GM19351 (cell line): ENCODE measurements at regions not wholly inside any gene's neighbourhood (a gene's known extent, or its start where the extent isn't known, plus 50 kb on each side); places are given as distances from the start of the nearest gene placed in this dataset.
"Not testable (repeated sequence)": the region's sequence is repeated elsewhere in the genome, so short reads cannot be mapped to it uniquely, and the experiment has no call there.

Source experiments
- ATAC-seq: cut with Tn5 transposase; IDR thresholded peaks from one replicate; pipeline ENCODE4 v1.9.1; 2021; ENCODE audit warnings: mild to moderate bottlenecking, moderate library complexity; ENCODE audit not compliant: unreplicated experiment

GRCh38 chr4:53886090-53886489, 178.3 kb downstream of the CHIC2 start:
- ATAC-seq: no peak

GRCh38 chr4:53885668-53886067, 178.7 kb downstream of the CHIC2 start:
- ATAC-seq: no peak

- ATAC-seq: not testable (repeated sequence)
Observed at GRCh38 chr4:53877096-53877495, 187.3 kb downstream of the CHIC2 start.

GRCh38 chr4:53866055-53866454, 198.3 kb downstream of the CHIC2 start:
- no peak for ATAC-seq

GRCh38 chr4:53865054-53865453, 199.4 kb downstream of the CHIC2 start:
- ATAC-seq: no peak

- no peak for ATAC-seq
Observed at GRCh38 chr4:53863736-53864365, 200.6 kb downstream of the CHIC2 start.

DNA sequence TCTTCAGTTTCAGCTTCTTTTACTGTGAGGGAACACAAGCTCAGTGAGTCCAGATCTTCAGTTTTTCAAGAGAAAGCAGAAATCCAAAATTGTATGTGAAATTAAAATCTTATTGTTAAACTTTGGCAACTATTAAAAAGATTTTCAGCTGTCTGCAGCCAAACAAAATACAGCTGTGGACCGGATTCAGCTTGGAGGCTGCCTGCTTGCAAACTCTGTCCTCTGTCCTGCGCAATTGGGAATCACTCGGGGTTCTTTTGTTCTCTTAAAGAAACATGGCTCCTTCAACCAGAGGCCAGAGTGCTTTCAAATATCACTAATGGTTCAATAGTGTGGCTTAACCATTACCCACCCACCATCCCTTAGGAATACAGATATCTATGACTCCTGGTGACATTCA, 201.2 kb downstream of the CHIC2 start:
- no peak for ATAC-seq

- no peak for ATAC-seq
Observed at GRCh38 chr4:53861856-53862610, 202.4 kb downstream of the CHIC2 start.

GRCh38 chr4:53859305-53859704, 205.1 kb downstream of the CHIC2 start:
- ATAC-seq: no peak

DNA sequence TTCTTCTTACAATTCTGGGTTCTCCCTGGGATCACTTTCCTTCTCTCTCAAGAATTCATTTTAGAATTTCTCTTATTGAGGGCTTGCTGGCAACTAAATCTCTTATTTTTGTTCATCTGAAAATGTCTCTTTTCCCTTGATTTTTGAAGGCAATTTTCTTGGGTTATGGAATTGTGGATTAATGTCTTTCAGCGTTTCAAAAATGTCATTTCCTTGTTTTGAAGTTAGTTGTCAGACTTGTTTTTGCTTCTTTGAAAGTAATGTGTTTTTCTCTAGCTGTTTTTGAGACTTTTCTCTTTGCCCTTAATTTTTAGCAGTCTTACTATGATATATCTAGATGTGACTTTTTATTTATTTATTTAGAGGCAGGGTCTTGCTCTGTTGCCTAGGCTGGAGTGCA, 205.7 kb downstream of the CHIC2 start:
- no peak for ATAC-seq

DNA sequence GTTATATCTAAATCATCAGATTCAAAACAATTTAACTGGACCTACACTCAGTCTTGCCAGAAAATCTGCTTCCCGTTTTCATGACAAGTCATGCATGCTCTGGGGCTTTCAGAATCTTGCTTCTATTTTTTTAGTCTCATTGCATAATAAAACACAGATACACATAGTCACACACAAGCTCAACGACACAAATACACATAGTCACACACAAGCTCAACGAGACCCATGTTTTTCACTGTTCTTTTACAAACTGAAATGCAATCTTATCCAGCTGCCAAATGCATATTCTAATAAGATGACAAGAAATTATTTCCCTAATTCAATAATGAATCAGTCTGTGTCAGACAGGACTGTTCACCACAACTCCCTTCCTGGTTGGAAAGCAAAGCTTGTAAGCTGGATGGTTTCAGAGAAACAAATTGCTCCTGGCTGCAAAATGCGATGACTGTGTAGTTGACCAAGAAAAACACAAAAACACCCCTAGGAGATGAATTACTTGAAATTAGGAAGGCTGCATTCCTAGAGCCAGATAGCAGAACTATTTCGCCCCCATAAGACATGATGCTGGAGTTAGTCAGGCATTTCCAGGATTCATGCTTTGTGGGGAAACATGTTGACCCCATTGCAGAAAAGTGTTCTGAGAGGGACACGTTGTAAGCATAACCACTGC, 208.7 kb downstream of the CHIC2 start:
- peak; percentile 63 for ATAC-seq

DNA sequence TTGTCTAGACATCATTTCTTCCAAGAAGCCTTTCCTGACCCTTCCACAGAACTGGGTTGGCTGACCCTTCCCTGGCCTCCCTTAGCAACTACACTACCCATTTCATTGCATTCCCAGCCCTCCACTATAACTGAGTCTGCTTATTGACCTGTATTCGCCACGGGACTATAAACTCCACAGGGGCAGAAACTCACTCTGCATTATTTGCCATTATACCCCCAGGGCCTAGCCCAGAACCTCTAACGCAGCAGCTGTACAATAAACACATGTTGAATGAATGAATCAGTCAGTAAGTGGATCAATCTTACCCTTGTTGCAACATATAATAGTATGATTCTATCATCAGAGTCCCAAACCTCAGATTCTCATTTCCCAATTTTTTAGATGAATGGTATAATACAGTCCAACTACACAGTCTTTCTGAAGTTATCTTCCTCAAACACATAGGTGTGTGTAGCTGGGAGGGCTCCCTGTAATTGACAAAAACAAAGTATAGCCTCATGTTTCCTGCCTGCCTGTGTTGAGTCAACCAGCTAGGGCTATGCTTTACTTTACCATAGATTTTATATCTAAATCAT, 209.3 kb downstream of the CHIC2 start:
- peak; percentile 20 for ATAC-seq

DNA sequence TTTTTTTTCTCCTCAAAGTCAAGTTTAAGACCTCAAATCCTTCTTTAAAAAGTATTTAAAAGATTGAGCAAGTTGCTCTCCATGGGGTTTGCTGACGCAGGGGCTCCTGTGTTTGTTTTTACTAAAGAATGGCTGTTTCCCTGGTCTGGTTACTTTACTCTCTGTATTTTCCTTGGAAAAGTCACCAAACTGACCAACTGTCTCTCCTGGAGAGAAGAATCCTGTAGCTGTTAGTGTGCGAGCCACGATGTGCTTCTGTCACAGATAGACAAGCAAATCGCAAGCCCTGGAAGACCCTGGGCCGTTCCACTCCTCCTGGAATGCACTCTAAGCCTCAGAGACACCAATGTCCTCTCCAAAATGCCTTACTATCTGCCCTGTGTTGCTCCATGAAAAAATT, 212.1 kb downstream of the CHIC2 start:
- no peak for ATAC-seq

DNA sequence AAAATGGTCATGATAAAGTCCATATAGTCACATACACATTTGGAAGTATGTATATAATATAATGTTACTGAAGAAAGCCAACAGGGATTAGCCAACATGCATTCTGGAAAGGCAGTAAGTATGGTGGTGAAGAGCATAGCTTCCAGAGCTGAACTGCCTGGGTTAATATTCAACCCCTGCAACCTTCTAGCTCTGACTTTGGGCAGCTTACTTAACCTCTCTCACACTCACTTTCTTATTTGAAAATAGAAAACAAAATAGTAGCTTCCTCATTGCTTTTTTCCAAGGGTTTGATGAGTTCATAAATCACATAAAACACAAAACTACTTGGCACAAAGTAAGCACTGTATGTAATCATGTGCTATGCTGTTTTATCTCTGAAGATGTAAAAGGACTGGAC, 216.4 kb downstream of the CHIC2 start:
- no peak for ATAC-seq

DNA sequence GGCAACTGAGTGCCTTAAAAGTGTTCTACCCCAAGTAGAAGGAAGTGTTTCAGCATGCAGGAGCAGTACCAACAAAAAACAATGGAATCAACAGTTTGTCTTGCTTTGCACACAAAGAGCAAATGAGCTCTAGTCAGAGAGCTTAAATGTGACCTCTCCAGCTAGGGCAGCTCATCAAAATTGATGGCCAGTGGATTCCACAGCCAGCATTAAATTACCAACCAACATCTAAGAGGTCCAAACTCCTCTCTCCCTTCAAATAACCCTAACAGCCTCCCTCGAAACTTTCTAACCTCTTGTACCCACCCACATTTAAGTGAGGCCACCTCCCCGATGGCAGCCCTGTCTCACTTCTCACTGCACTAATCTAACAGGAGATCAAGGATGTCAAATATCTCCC, 219.9 kb downstream of the CHIC2 start:
- ATAC-seq: no peak

- ATAC-seq: no peak
Observed at GRCh38 chr4:53844133-53844532, 220.3 kb downstream of the CHIC2 start.

DNA sequence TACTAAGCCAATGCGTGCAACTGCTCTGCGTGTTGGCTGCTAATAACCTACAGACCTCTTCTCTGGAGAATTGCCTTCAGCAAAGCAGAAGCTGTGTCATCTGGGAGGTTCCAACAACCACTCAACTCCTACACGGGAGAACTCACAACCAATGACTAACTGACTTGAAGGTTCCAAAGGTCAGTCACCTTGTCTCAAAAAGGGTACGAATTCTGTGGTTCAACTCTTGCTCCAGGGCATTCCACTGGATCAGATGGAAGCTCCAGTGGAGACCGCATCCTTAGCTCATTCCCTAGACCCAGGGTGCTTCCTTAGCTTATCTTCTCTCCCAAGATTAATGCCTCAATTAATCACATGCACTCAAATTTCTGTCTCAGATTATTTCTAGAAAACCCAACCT, 222.7 kb downstream of the CHIC2 start:
- no peak for ATAC-seq

GRCh38 chr4:53840643-53841042, 223.8 kb downstream of the CHIC2 start:
- ATAC-seq: no peak

DNA sequence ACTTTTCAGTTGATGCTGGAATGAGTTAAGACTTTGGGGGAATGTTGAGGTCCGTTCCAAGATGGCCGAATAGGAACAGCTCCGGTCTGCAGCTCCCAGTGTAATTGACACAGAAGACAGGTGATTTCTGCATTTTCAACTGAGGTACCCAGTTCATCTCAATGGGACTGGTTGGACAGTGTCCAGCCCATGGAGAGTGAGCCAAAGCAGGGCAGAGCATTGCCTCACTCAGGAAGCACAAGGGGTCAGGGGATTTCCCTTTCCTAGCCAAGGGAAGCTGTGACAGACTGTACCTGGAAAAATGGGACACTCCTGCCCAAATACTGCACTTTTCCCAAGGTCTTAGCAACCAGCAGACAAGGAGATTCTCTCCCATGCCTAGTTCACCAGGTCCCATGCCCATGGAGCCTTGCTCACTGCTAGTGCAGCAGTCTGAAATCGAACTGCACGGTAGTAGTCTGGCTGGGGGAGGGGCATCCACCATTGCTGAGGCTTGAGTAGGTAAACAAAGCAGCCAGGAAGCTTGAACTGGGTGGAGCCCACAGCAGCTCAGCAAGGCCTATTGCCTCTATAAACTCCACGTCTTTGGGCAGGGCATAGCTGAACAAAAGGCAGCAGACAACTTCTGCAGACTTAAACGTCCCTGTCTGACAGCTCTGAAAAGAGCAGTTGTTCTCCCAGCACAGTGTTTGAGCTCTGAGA, 231.0 kb downstream of the CHIC2 start:
- not testable (repeated sequence) for ATAC-seq

- ATAC-seq: no peak
Observed at GRCh38 chr4:53832549-53832948, 231.9 kb downstream of the CHIC2 start.

DNA sequence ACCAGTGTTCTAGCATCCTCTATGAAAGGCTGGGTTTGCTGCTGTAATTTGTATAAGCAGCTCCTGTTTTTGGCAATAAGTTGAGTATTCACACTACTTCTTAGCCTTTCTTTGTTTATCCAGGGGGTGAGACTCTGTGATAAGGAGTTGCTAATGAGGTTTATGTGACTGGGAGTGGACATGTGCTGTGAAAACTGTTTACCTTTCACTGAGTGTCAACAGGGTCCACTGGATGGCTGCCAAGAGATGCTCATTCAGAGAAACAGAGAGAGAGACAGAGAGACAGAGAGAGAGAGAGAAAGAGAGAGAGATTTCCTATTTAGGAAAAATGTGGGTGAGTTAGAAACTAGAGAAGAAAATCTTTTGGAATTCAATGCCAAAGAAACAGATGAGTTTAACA, 233.9 kb downstream of the CHIC2 start:
- no peak for ATAC-seq
